ENCODE measurements at regions not wholly inside any gene's neighbourhood (a gene's known extent, or its start where the extent isn't known, plus 50 kb on each side); places are given as distances from the start of the nearest gene placed in this dataset.

GRCh38 chr3:38968403-38968802 is 83.3 kb downstream of the SCN11A start:
- TF ChIP-seq CTCF (IDR thresholded peaks at IDR 0.05; ENCODE audit: low read depth, low read length): no peak
- TF ChIP-seq POLR2A (IDR thresholded peaks at IDR 0.05; ENCODE audit: extremely low read depth, insufficient read length): no peak
